CD1c-positive myeloid dendritic cell (primary cell): ENCODE measurements at regions not wholly inside any gene's neighbourhood (a gene's known extent, or its start where the extent isn't known, plus 50 kb on each side); places are given as distances from the start of the nearest gene placed in this dataset.
"Not testable (repeated sequence)": the region's sequence is repeated elsewhere in the genome, so short reads cannot be mapped to it uniquely, and the experiment has no call there.

Experiments
- DNase-seq: peaks from one replicate; pipeline ENCODE4 v3.0.0-alpha.2; 2016; ENCODE audit errors: extremely low spot score

- DNase-seq, result no peak
These were observed 53.0 kb upstream of the TNKS2 start for GRCh38 chr10:91745090-91745831.

- no peak for DNase-seq
These were observed 54.8 kb upstream of the TNKS2 start for GRCh38 chr10:91743465-91743864.

GRCh38 chr10:91742229-91742628 is 56.0 kb upstream of the TNKS2 start:
- no peak for DNase-seq

- no peak for DNase-seq
These were observed 56.9 kb upstream of the TNKS2 start for GRCh38 chr10:91741356-91741755.

- DNase-seq, result no peak
These were observed 57.8 kb upstream of the TNKS2 start for GRCh38 chr10:91740353-91740924.

GRCh38 chr10:91732265-91732664 is 66.0 kb upstream of the TNKS2 start:
- DNase-seq, result not testable (repeated sequence)

GRCh38 chr10:91729339-91729738 is 68.9 kb upstream of the TNKS2 start:
- not testable (repeated sequence) for DNase-seq

- no peak for DNase-seq
These were observed 71.9 kb upstream of the TNKS2 start for GRCh38 chr10:91726355-91726754.

GRCh38 chr10:91724933-91725332 is 73.3 kb upstream of the TNKS2 start:
- DNase-seq, result no peak

GRCh38 chr10:91713461-91714072 is 80.7 kb upstream of the PPP1R3C start:
- no peak for DNase-seq

- no peak for DNase-seq
These were observed 79.2 kb upstream of the PPP1R3C start for GRCh38 chr10:91711885-91712680.

- DNase-seq, result no peak
These were observed 76.5 kb upstream of the PPP1R3C start for GRCh38 chr10:91709394-91709798.

GRCh38 chr10:91708174-91708861 is 75.4 kb upstream of the PPP1R3C start:
- no peak for DNase-seq

- DNase-seq, result no peak
These were observed 74.4 kb upstream of the PPP1R3C start for GRCh38 chr10:91707236-91707635.

GRCh38 chr10:91705948-91706670 is 73.2 kb upstream of the PPP1R3C start:
- DNase-seq, result no peak

- no peak for DNase-seq
These were observed 69.7 kb upstream of the PPP1R3C start for GRCh38 chr10:91702620-91703019.

- DNase-seq, result no peak
These were observed 68.0 kb upstream of the PPP1R3C start for GRCh38 chr10:91700788-91701444.

- DNase-seq, result no peak
These were observed 67.4 kb upstream of the PPP1R3C start for GRCh38 chr10:91700273-91700672.

- no peak for DNase-seq
These were observed 65.4 kb upstream of the PPP1R3C start for GRCh38 chr10:91698258-91698657.

- DNase-seq, result peak; percentile 28
These were observed 61.4 kb upstream of the PPP1R3C start for GRCh38 chr10:91694170-91694794.
